ENCODE measurements at regions not wholly inside any gene's neighbourhood (a gene's known extent, or its start where the extent isn't known, plus 50 kb on each side); places are given as distances from the start of the nearest gene placed in this dataset.

DNA sequence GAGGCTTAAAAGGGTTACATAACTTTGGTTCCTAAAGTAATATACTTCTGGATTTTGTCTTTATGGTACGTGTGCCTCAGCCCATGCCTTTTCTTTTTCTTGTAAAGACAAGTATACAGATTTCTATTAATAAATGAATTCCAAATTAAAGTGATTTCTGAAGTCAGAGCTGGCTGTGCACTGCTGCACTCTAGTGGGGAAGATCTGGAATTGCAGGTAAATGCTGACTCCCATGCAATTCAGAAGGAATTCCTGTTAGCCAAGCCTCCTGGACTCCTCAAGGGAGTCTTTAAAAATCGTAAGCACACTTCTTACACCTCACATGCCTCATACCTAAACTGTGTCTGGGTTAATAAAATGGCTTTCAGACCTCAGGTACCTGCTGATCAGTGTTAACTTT lies 118.4 kb upstream of the SLC7A1 start:
- peak; percentile 36 for DNase-seq (ENCODE audit: low spot score)

DNA sequence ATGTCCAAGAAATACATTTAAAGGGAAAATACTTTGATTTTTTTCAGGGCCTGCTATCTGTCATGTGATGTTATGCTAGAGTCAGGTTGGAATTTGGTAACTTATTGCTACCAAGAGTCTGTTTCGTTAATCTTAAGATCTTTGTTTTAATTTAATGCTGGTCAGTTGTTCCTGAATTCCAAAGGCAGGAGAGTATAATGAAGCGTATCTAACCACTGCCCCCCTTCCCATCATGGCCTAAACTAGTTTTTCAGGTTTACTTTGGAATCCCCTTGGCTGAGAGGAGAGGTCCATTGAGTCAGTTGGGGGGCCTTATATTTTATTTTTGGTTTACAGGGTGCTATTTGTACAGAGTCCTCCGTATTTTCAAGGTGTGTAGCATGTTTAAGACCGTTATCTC lies 116.3 kb upstream of the SLC7A1 start:
- DNase-seq (ENCODE audit: low spot score): no peak

DNA sequence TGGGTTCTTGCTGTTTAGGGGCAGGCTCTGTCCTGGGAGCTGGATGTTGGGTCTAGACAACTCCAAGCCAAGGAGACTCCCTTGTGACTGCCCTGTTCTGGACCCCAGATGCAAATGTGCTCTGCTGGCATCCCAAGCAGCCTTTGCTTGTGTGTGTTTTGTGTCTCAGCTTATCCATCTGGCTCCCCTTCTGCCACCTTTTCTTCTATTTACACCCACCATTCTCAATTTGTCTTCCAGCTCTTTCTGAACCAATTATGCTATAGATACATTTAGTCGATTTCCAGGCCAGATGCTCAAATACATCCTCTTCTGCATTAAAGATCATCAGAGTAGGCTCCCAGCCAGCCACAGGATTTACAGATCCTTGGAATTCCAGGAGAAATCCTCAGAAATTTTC lies 115.0 kb upstream of the SLC7A1 start:
- DNase-seq (ENCODE audit: low spot score): no peak

DNA sequence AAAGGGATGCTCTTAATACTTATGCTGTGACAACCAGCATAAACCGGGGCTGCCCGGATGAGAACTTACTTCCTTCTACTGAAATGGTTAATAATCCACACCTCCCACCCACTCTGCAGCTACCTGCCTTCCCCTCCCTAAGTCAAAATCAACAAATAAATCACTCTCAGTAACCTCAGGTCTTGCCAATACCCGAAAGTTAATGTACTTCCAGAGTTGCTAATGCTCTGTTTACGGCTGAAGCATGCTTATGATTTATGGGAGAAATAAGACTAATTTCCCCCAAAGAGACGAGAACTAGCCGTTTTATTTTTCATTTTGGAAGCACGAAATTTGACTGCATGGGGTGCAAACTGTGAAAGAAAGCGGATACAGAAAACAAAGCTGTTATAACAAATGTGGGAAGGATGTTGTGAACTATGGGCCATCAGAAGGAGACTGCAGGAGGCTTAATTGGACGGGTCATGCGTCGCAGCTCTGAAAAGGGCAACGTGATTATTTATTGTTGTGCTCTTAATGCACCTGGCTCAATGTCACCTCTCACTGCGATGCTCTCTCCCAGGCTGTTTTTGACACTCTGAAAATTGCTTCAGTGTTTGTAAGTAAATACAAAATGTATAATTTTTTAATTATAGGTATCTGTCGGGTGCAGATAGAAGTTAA lies 114.0 kb upstream of the SLC7A1 start:
- DNase-seq (ENCODE audit: low spot score): no peak

DNA sequence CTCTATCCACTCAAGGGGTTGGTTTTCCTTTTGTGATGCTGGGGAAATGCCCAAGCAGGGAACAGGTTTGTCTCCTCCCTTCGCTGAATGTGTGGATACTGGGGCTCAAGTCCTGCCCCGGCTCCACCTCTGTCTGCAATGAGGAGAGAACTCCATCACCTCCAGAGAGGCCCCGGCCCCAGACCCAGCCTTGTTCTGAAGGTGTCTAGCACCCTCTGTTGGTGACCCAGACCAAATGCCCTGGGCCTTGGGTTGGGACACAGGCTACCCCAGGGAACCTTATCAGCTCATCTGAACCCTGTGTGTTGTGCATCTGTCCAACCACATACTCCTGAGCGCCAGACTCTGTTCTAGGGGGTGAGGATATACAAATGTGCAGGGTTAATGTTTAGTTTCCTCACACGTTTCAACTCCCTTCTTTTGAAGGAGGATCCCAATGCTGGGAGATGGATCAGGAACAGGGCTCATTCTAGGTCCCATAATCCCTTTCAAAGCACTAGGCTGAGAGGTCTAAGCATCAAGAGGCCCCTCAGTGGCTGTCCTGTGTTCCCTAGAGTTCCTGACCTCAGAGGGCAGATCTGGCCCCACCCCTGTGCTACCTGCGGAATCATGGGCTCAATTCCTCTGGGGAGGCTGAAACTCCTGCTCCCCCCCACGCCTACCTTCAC lies 112.5 kb upstream of the SLC7A1 start:
- peak; percentile 33 for DNase-seq (ENCODE audit: low spot score)

DNA sequence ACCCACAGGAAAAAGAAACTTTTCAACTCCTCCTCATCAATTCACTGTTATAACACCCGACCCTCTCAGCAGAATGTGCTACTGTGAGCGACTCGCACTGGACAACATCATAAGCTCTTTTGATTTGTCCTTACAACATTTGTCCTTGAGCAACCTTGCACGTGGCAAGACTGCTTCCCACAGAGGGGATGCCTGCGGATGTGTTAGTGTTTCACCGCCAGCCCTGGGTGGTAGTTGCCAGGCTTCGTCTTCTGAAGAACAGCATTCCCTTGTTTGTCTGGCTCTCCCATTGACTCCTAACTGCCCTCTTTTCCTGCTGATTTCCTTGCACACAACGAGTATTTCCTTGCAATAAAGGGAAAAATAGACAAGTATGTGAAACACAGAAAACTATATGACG lies 111.4 kb upstream of the SLC7A1 start:
- DNase-seq (ENCODE audit: low spot score): no peak

DNA sequence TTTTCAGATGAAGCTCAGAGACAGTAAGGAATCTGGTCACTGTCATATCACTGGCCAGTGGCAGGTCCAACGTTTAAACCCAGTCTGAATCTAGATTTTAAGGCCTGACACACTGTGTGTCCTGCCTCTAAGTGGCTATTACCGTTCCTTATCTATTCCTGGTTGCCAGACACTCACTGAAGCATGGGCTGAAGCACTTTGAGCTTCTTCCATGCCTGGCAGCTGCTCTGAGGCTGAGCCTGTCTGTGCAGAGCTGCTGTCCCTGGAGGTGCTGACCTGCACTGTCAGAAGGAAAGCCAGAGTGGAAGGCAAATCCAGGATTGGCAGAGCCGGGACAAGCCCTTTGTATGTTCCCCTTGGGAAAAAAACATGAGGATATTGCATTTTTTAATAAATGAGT lies 109.2 kb upstream of the SLC7A1 start:
- no peak for DNase-seq (ENCODE audit: low spot score)

DNA sequence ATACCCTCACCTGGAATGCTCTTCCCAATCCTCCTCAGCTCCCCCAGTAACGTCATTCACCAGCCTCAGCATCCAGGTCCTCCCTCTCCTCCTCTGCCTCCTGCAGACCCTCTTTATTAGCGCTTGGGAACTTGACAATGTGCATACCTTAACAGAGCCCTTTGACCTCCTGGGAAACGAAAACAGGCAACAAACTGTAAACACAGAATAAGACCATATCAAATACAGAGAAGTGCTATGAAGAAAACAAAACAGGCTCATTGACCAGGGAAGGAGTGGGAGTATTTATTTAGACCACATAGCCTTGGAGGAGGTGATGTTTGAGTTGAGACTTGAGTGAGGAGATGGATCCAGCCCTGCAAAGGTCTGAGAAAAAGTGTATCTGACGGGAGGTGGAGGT lies 107.9 kb upstream of the SLC7A1 start:
- no peak for DNase-seq (ENCODE audit: low spot score)

DNA sequence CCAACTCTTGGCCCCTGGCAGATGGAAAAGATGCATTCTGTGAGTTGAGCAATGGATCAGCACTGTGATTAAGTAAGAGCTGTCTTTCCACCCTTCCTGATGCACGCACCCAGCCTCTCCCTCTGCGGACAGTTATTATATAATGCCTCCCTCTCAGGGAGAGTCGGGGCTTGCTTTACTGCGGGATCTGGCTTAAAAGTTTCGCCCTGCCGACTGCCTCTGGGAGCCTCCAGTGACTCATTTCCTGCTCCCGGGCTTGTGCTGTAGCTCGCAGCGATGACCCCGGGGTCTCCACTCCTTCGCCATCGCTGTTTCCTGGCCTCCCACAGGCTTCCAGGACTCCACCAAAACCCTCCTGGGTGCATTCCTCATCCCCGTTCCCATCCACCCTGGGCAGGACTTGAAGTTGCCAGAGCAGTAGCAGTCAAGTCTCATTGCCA lies 107.4 kb upstream of the SLC7A1 start:
- no peak for DNase-seq (ENCODE audit: low spot score)

DNA sequence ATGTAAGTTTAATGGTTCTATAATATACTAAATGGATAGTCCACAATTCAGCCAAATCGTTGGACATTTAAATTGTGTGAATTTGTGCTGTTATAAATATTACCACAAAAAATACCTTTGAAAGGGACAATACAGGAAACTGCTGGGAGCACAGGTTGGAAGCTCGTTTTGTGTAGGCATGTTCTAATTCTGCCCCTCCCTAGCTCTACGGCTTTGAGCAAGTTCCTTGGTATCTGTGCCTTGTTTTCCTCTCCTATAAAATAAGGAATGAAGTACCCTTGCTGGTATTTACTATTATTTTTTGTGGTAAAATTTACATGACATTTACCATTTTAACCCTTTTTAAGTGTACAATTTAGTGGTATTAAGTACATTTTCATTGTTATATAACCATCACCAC lies 102.6 kb upstream of the SLC7A1 start:
- DNase-seq (ENCODE audit: low spot score): no peak

DNA sequence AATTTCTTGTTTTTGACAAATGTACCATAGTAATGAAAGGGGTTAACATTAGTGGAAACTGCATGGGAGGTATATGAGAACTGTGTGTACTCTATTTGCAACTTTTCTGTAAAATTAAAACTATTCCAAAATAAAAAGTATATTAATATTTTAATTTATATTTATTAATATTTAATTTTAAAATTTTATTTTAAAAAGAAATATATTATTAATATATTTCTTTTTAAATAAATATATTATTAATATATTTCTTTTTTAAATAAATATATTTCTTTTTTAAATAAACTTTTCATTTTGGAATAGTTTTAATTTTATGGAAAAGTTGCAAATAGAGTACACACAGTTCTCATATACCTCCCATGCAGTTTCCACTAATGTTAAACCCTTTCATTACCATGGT lies 101.1 kb upstream of the SLC7A1 start:
- no peak for DNase-seq (ENCODE audit: low spot score)

DNA sequence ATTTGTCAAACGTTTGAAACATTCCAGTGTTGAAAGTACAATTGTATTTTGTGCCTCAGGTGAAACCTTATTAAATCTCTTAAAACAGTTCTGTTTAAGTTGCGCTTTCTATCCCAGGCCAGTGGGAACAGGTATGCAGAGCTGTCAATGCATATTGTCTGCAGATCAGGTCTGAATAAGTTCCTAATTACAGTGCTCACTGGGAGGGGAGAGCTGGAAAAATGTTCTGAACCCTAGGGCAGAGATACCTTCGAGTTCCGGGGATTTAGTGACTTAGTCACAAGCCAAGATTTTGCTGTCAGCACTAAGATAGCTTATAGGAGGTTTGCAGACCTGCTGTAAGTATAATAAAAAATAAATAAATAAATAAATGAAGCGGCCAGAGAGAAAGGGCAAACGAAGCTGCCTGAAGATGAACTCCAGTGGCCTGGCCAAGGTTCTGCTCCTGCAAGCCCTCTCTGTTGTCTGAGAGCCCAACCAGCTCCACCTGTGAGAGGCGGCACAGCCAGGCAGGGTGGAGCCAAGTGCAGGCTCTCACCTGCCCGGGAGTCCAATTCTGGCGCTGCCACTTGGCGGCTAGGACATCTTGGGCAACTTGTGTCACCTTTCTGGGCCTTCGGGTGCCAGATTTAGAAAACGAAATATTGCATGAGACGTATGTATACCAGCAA lies 97.9 kb upstream of the SLC7A1 start:
- DNase-seq (ENCODE audit: low spot score): no peak

DNA sequence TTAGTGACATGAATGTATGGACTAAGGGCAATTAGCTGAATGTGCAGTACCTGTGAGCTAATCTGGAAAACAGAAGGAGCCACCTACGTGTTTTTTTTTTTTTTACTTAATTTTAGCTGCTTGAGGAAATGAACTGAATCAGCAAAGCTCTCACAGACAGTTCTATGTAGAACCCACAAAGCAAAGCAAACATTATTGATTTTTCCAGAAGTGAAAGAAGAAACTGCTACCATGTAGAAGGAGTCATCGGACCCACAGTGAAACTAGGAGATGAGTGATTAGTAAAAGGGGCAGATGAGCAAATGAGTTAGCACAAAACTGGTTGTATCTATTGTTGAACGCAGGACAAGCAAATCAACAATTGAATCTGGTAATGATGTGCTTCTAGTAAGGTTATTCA lies 94.1 kb upstream of the SLC7A1 start:
- no peak for DNase-seq (ENCODE audit: low spot score)

DNA sequence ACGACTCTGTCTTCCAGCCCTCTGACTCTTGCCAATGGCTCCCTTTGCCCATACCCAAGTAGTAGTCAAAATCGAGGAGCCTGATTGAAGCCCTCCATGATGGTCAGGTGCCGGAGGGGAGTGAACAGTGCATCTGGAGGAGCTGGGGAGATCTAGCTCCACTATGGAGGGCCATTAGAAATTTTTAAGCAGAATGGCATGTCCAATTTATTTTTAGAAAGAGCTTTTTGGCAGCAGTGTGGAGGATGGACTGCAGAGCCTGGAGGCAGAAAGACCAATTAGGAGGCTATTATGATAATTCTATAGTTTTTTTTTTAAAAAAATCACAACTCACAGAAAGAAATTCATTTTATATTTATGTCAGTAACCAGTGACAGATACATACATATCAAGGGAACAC lies 92.7 kb upstream of the SLC7A1 start:
- DNase-seq (ENCODE audit: low spot score): no peak

DNA sequence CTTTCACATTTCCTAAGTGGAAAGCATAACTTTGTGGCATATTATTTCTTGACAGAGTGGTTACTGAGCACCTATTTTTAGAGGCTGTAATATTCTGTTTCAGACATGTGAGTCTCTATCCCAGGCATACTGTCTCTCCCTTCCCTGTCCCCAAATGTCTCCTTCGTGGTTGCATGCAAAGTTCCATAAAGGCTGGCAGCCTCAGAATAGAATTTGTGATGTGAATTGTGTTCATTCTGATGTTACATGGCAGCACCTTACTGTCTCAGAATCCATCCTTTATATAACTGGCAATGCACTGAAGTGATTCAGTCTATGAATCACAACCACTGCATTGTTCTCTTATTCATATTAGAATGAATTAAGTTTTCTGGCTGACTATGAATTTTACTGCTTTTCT lies 89.0 kb upstream of the SLC7A1 start:
- no peak for DNase-seq (ENCODE audit: low spot score)

DNA sequence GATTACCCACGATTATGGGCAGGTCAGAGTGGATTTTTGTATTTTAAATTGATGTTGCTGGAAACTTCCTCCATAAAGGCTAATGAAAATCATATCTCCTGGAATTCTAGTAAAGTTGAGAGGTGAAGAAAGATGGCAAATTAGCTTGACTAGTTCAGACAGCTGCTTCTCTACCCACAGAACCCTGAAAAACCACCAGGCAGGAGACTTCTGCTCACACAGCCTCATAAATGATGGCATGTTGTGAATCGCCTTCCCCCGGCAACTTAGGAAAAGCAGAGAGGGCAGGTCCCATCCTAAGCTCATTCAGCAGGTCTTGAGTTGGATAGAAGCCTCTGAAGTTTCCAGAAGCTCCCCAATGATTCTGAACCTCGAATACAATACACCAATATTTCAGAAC lies 87.6 kb upstream of the SLC7A1 start:
- DNase-seq (ENCODE audit: low spot score): no peak

DNA sequence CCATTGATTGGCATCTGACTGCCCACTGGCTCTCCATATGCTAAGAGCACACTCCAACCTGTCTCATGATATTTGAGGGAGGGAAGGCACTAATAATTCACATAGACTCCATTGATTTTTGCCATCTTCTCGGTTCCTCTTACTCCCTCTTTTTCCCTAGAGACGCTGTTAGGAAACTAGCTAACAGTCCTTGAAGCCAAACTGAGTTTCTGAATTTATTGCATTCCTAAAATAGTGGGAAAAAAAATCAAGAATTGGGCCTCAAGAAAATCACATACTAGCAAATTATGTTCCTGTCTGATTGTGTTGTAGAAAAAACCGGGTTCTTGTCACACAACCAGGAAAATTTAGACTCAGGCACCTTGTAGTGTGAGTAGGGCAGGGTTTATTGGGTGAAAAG lies 86.4 kb upstream of the SLC7A1 start:
- DNase-seq (ENCODE audit: low spot score): no peak

DNA sequence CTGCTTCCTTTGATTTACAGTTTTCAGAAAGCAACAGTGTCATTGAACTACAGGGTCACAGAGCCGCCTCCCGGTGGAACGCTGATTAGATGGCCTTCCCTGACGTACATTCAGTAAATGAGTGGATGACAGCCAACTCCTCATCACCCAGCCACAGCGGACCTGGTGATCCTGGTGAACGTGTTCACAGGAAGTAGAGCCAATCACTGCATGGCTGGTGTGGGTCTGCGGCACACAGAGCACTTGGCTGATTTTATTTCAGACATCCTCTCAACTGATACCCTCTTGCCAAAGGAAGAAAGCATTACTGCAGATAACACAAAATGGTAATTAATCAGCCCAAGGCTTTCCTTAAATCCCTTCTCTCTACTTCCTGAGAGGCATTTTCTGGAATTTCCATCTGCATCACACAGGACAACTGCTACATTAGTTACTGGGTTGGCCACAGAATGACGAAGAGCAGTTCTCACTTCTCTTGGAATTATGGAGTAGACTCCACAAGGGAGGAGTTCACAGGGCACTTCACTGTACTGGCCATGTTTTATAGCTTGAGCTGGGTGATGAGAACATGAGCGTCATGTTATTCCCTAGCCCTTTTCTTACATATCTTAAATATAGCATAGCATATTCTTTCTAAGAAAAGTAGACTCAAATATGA lies 84.0 kb upstream of the SLC7A1 start:
- no peak for DNase-seq (ENCODE audit: low spot score)

DNA sequence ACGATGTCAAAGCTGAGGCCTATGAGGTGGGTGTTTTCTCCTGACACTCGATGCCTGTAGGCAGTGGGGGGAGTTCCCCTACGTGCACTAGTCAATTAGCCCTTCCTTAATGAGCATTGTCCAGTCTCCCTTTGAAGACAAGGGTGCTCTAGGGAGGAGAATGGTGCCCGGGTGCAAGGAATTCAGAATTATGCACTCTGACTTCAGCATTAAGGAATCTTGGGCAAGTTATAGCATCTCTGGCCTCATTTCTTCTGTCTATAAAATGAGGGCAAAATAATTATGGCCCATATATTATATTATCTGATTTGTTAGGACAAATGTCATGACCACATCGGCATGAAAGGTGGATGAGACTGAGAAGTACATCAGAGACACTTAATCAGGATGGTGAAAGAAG lies 82.1 kb upstream of the SLC7A1 start:
- no peak for DNase-seq (ENCODE audit: low spot score)

DNA sequence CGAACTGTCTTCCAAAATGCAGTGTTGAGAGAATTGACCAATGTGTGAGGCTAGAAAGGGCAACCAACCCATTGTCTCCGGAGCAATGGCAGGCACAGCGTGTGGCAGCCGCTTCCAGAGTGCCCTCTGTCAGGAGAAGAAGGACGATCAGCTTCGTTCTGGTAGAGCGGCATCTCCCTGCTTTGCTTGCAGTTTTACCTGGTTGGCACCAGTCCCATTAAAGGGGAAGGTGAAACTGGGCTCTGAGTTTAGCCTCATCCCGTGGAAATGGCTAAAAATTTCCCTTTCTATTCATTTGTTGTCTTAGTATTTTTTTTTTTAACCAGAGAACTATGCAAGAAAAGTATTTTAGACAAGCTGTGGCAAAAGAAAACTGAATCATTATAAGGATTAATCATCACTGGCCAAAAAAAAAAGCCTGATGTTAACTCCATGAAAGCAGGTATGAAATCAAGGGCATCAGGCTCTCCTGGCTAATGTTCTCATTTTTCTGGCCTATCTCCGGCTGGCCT lies 81.5 kb upstream of the SLC7A1 start:
- no peak for DNase-seq (ENCODE audit: low spot score)

DNA sequence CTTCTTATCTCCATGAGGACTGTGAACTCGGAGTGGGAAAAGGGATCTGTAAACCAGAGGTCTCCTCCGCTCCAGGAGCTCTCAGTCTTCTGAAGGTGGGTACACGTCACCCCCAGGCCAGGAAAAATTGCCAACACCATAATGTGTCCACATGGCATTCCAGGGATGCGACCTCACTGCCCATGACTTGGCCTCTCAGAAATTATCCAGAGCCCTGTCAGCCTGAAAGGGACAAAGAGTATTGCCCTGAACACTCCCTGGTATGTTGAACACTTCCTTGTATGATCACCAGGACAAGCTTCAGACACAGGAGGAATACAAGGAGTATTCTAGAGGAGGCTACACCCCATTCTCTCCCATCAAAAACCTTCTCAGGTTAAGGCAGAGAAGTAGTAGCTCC lies 81.0 kb upstream of the SLC7A1 start:
- no peak for DNase-seq (ENCODE audit: low spot score)

DNA sequence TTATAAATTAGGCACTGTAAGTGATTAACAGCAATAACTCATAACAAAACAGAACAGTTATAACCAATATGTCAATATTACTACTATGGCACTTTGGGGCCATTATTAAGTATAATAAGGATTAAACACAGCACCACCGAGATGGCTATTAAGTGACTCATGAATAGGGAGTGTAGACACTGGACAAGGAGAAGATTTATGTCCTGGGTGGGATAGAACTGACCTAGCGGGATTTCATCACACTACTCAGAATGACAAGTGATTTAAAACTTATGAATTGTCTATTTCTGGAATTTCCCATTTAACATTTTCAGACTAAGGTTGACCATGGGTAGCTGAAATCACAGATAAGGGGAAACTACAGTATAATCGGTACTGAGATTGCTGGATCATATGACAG lies 79.0 kb upstream of the SLC7A1 start:
- DNase-seq (ENCODE audit: low spot score): no peak

DNA sequence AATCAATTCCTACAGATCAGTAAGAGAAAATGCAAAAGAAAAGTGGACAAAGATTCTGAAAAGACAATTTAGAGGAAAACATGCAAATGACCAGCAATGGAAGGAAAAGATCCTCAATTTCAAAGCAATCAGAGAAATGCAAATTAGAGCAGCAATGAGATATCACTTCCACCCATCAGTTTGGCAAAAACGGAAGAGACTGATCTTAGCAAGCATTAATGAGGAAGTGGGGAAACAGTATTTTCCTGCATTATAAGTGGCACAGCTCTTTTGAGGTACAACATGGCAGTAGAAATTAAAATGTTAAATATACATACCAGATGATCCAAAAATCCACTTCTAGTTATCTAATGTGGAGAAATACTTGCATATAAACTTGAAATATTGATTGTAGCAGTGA lies 69.1 kb upstream of the SLC7A1 start:
- peak; percentile 25 for DNase-seq (ENCODE audit: low spot score)
